Left renal pelvis (tissue), 4 donors: ENCODE measurements at regions not wholly inside any gene's neighbourhood (a gene's known extent, or its start where the extent isn't known, plus 50 kb on each side); places are given as distances from the start of the nearest gene placed in this dataset.
"Not testable (repeated sequence)": the region's sequence is repeated elsewhere in the genome, so short reads cannot be mapped to it uniquely, and the experiment has no call there.

Experiments used
- DNase-seq, 4 donors: peaks; one replicate each; pipeline ENCODE4 v3.0.0-alpha.2; 2013; ENCODE audit warnings: low read depth in 4 of 4, low spot score in 3 of 4

GRCh38 chr3:144663456-144664436 lies 692.1 kb downstream of the DIPK2A start:
- no peak for DNase-seq

- no peak for DNase-seq
Measured at GRCh38 chr3:144665567-144666053, 694.0 kb downstream of the DIPK2A start.

GRCh38 chr3:144670571-144670970 lies 698.9 kb downstream of the DIPK2A start:
- DNase-seq: no peak

- no peak for DNase-seq
Measured at GRCh38 chr3:144677103-144677502, 705.5 kb downstream of the DIPK2A start.

GRCh38 chr3:144683065-144683464 lies 711.4 kb downstream of the DIPK2A start:
- no peak for DNase-seq

GRCh38 chr3:144687862-144688261 lies 716.2 kb downstream of the DIPK2A start:
- no peak for DNase-seq

GRCh38 chr3:144692488-144692887 lies 720.9 kb downstream of the DIPK2A start:
- DNase-seq: no peak

- DNase-seq: no peak
Measured at GRCh38 chr3:144708437-144708836, 736.8 kb downstream of the DIPK2A start.

- DNase-seq: no peak
Measured at GRCh38 chr3:144737281-144737680, 765.7 kb downstream of the DIPK2A start.

GRCh38 chr3:144743225-144743668 lies 771.6 kb downstream of the DIPK2A start:
- DNase-seq: no peak

- no peak for DNase-seq
Measured at GRCh38 chr3:144744473-144744872, 772.9 kb downstream of the DIPK2A start.

GRCh38 chr3:144746631-144747030 lies 775.0 kb downstream of the DIPK2A start:
- DNase-seq: no peak

- not testable (repeated sequence) for DNase-seq
Measured at GRCh38 chr3:144749536-144750253, 778.1 kb downstream of the DIPK2A start.

- no peak for DNase-seq
Measured at GRCh38 chr3:144754076-144754783, 782.6 kb downstream of the DIPK2A start.

- DNase-seq: no peak
Measured at GRCh38 chr3:144756704-144757440, 785.2 kb downstream of the DIPK2A start.

- no peak for DNase-seq
Measured at GRCh38 chr3:144760831-144761230, 789.2 kb downstream of the DIPK2A start.

GRCh38 chr3:144762091-144762490 lies 790.5 kb downstream of the DIPK2A start:
- no peak for DNase-seq

GRCh38 chr3:144763878-144764454 lies 792.3 kb downstream of the DIPK2A start:
- no peak for DNase-seq

GRCh38 chr3:144770281-144770680 lies 798.7 kb downstream of the DIPK2A start:
- DNase-seq: no peak

- DNase-seq: no peak
Measured at GRCh38 chr3:144770915-144771351, 799.3 kb downstream of the DIPK2A start.
